ENCODE measurements at regions not wholly inside any gene's neighbourhood (a gene's known extent, or its start where the extent isn't known, plus 50 kb on each side); places are given as distances from the start of the nearest gene placed in this dataset.

GRCh38 chr5:163633926-163634460 lies 128.6 kb downstream of the MAT2B start:
- H3K4me3 ChIP-seq (ENCODE audit: low read length) = no peak overlapping the region
- TF ChIP-seq, protein P1, sequence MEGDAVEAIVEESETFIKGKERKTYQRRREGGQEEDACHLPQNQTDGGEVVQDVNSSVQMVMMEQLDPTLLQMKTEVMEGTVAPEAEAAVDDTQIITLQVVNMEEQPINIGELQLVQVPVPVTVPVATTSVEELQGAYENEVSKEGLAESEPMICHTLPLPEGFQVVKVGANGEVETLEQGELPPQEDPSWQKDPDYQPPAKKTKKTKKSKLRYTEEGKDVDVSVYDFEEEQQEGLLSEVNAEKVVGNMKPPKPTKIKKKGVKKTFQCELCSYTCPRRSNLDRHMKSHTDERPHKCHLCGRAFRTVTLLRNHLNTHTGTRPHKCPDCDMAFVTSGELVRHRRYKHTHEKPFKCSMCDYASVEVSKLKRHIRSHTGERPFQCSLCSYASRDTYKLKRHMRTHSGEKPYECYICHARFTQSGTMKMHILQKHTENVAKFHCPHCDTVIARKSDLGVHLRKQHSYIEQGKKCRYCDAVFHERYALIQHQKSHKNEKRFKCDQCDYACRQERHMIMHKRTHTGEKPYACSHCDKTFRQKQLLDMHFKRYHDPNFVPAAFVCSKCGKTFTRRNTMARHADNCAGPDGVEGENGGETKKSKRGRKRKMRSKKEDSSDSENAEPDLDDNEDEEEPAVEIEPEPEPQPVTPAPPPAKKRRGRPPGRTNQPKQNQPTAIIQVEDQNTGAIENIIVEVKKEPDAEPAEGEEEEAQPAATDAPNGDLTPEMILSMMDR (IDR thresholded peaks at IDR 0.05; ENCODE audit: insufficient read depth, low read depth, low read length, missing control alignments) = no peak
- DNase-seq (ENCODE audit: low read depth) = peak; percentile 75

- no peak for DNase-seq (ENCODE audit: low read depth)
- TF ChIP-seq, protein P1 (IDR thresholded peaks at IDR 0.05; ENCODE audit: insufficient read depth, low read depth, low read length, missing control alignments) = no peak
- H3K4me3 ChIP-seq (ENCODE audit: low read length) = no peak overlapping the region
These were observed 130.2 kb downstream of the MAT2B start for GRCh38 chr5:163635631-163636030.

DNA sequence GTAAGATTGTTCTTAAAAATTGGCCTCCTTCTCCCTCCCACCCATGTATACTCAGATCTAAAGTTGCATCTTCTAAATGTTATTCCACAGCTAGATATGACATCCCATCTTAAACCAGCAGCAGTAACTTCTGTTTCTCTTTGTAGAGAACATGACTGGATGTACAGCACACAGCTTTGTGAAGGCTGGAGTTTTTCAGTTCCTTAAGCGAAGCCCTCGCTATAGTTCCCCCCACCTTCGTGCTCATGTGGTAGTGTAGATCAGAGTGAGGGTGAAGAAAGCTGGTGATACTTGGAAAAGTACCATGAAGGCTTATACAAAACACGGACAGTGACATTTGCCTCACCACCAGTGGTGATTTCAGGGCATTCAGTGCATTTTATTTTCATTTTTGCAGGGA lies 137.5 kb downstream of the MAT2B start:
- no peak for DNase-seq (ENCODE audit: low read depth)
- no peak overlapping the region for H3K4me3 ChIP-seq (ENCODE audit: low read length)
- TF ChIP-seq, protein P1 (IDR thresholded peaks at IDR 0.05; ENCODE audit: insufficient read depth, low read depth, low read length, missing control alignments) = no peak

DNA sequence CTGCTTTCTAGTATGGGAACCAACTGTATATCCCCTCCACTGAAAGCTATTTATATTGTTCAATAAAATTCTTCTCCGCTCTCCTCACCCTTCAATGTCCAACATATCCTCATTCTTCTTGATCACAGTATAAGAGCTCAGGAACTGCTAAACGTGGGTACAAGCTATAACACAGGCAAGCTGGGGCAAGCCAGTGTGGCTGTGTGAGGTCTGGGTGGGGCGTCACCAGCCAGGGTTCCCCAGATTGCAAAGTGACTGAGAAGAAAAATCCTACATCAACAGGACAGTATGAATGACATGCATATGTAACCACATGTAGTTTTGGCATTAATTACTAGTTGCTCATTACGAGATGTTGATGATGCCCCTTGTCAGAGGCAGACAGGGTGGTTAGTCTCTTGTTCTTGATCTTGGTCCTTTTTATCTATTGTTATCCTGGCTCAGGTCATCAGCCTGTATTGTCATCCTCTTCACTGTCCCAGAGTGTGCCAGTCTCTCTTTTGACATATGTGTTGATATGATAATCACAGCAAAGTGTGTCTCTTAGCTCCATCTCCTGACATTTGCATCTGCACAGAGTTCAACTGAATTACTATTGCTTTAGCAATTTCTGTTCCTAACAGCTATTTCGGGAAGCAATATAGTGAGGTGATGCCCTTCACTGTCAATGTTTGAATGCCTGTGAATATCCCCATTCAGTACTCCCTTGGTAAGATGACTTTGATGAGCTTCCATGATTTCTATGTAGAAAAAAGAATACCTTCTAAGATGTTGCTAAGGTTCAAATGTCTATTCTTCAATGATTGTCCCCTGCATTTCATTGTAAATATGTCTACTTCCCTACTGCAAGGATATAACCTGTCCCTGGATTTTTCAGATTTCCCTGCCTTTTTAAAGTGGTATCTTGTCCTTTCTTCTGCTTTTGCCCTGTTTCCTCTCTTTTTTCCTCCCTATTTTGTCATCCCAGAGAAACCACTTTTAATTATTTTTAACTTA lies 140.3 kb downstream of the MAT2B start:
- DNase-seq (ENCODE audit: low read depth) = peak; percentile 69
- TF ChIP-seq, protein P1 (IDR thresholded peaks at IDR 0.05; ENCODE audit: insufficient read depth, low read depth, low read length, missing control alignments) = no peak
- no peak overlapping the region for H3K4me3 ChIP-seq (ENCODE audit: low read length)

DNA sequence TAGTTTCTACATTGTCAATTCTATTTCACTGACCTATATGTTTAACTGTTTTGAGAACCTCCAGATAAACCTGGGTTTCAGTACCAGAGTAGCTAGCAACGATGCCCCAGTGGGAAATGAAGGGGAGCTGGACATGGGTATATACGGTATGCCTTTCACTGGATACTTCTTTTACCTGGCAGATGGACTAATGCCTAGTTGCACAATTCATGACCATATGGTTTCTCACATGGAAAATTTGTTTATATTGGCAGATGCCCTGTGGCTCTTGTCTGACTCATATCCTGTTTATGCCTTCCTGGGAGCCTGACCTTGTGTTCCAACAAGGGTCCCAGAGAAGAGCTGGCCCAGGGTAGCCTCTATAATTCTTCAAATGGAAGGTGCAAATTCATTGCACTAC lies 144.1 kb downstream of the MAT2B start:
- H3K4me3 ChIP-seq (ENCODE audit: low read length) = no peak overlapping the region
- TF ChIP-seq, protein P1 (IDR thresholded peaks at IDR 0.05; ENCODE audit: insufficient read depth, low read depth, low read length, missing control alignments) = no peak
- DNase-seq (ENCODE audit: low read depth) = peak; percentile 90

DNA sequence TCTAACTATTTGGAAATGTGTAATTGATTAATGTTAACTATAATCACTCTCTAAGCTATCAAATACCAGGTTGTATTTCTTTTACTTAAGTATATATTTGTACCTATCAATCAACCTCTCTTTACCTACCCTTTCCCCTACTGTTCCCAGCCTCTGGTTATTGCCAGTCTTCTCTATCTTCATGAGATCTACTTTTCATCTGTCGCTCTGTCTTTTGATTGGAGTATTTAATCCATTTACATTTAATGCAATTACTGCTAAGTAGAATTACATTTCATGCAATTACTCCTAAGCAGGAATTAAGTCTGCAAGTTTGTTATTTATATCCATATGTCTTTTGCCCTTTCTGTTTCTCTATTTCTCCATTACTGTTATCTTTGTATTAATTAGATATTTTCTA lies 148.1 kb downstream of the MAT2B start:
- TF ChIP-seq, protein P1 (IDR thresholded peaks at IDR 0.05; ENCODE audit: insufficient read depth, low read depth, low read length, missing control alignments) = no peak
- no peak for DNase-seq (ENCODE audit: low read depth)
- H3K4me3 ChIP-seq (ENCODE audit: low read length) = no peak overlapping the region
